Naive thymus-derived CD8-positive, alpha-beta T cell (primary cell): ENCODE measurements at regions not wholly inside any gene's neighbourhood (a gene's known extent, or its start where the extent isn't known, plus 50 kb on each side); places are given as distances from the start of the nearest gene placed in this dataset.
"Not testable (repeated sequence)": the region's sequence is repeated elsewhere in the genome, so short reads cannot be mapped to it uniquely, and the experiment has no call there.

Experiments used
- ATAC-seq, 2 donors: fragments of 150-1000 bp; cut with Tn5 transposase in 1 of 2; sonication (Bioruptor Pico), chemical (Tn5 transposase) in 1 of 2; 1 replicate in 1 of 2; 2 replicates in 1 of 2; pipeline ENCODE4 v1.10.0; 2021; ENCODE audit warnings: mild to moderate bottlenecking in 2 of 2, moderate library complexity in 2 of 2
- POLR2A ChIA-PET: fragments of 350-600 bp; sonication (Branson Sonifier 250); formaldehyde crosslinking; loops from one replicate; lab custom pipeline; 2021; ENCODE audit warnings: antibody characterized with exemption; lab: Charles Lee
- DNase-seq, 10 donors: peaks; one replicate each; pipeline versions ENCODE4 v3.0.0 to v3.0.0-alpha.2; 2020 to 2022
- H3K27ac Mint-ChIP-seq, 10 donors: one replicate each; pipeline ENCODE4 v1.8.0; 2020 to 2022; ENCODE audit warnings: mild to moderate bottlenecking in 10 of 10, mixed read lengths in 10 of 10, moderate library complexity in 4 of 10, inconsistent platforms in 1 of 10
- H3K27me3 Mint-ChIP-seq, 5 donors: one replicate each; pipeline ENCODE4 v1.8.0; 2021 to 2022; ENCODE audit warnings: mixed read lengths in 5 of 5
- H3K36me3 Mint-ChIP-seq, 3 donors: one replicate each; pipeline ENCODE4 v1.8.0; 2020 to 2022; ENCODE audit warnings: mixed read lengths in 3 of 3, mild to moderate bottlenecking in 2 of 3, inconsistent platforms in 1 of 3
- H3K4me1 Mint-ChIP-seq, 4 donors: one replicate each; pipeline ENCODE4 v1.8.0; 2021 to 2022; ENCODE audit warnings: mixed read lengths in 4 of 4
- H3K4me3 Mint-ChIP-seq, 10 donors: one replicate each; pipeline ENCODE4 v1.8.0; 2020 to 2022; ENCODE audit warnings: mild to moderate bottlenecking in 10 of 10, mixed read lengths in 10 of 10, moderate library complexity in 6 of 10, inconsistent platforms in 1 of 10
- H3K9me3 Mint-ChIP-seq, 9 donors: one replicate each; pipeline ENCODE4 v1.8.0; 2020 to 2022; ENCODE audit warnings: mixed read lengths in 9 of 9, mild to moderate bottlenecking in 3 of 9, inconsistent platforms in 1 of 9, moderate library complexity in 1 of 9

DNA sequence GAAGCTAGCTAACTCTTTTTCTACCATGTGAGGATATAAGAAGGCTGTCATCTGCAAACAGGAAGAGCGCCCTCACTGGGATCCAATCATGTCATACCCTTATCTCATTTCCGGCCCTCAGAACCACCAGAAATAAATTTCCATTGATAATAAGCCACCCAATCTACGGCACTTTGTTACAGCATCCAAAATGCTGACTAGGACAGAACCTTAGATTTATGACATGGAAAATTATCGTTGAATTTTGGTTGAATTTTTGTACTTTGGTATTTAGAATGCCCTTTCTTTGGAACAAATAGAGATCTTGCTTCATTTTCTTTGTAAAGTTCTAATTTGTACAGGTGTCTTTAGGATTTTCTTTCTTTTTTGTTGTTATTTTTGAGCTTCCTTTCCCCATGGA, 53.3 kb upstream of the CYLC2 start:
- DNase-seq (no peak), ATAC-seq (no peak)
- H3K9me3 Mint-ChIP-seq, result peaks cover 0 to 22% (median 8%) of the 10 kb centered on the region in 9 donors
- H3K4me1 Mint-ChIP-seq, result no peaks in the 10 kb centered on the region
- no peak overlapping the region for H3K27ac Mint-ChIP-seq
- no peaks in the 10 kb centered on the region for H3K36me3 Mint-ChIP-seq
- H3K4me3 Mint-ChIP-seq, result no peak overlapping the region
- H3K27me3 Mint-ChIP-seq, result no peaks in the 10 kb centered on the region
- POLR2A ChIA-PET, result no interaction called here

DNA sequence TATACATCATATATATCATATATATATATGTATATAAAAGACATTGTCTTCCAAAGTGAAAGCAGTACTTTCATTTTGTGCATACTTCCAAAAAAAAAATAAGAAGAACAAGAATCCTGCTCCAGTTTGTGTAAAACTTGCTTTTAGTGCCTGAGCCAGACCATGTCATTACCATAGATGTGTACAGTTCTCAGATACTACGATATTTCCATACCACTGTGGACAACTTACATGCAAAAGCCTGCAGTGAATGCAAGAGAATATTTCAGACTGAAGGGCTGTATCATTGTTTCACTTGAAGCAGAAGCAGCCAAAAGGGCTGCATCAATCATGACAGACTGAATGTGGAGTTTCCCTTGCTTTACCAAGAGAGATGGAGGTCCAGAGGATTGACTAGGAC, 72.6 kb upstream of the CYLC2 start:
- Mint-ChIP-seq H3K27ac (no peak overlapping the region), H3K36me3 (no peaks in the 10 kb centered on the region), H3K9me3 (peaks cover 0 to 10% (median 3%) of the 10 kb centered on the region in 9 donors), H3K4me1 (no peaks in the 10 kb centered on the region), H3K4me3 (no peak overlapping the region), H3K27me3 (no peaks in the 10 kb centered on the region)
- POLR2A ChIA-PET, result no interaction called here
- DNase-seq (no peak), ATAC-seq (no peak)

DNA sequence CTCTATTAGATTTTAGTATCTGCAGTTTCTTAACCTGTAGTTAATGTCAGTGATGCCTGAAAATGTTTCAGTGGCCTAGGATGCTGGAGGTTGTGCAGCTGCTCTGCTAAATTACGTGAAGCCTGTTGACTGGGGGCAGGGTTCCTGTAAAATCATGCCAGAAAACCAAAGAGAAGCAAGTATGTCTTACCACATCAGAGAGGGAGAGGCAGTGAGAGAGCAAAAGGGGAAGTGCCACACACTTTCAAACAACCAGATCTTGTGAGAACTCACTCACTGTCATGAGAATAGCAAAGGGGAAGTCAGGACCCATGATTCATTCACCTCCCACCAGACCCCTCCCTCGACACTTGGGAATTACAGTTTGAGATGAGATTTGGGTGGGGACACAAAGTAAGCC, 83.9 kb upstream of the CYLC2 start:
- POLR2A ChIA-PET, result no interaction called here
- Mint-ChIP-seq H3K9me3 (peaks cover 0 to 20% (median 9%) of the 10 kb centered on the region in 9 donors), H3K4me1 (no peaks in the 10 kb centered on the region), H3K27ac (no peak overlapping the region), H3K36me3 (no peaks in the 10 kb centered on the region), H3K27me3 (no peaks in the 10 kb centered on the region), H3K4me3 (no peak overlapping the region)
- DNase-seq (no peak), ATAC-seq (no peak)

DNA sequence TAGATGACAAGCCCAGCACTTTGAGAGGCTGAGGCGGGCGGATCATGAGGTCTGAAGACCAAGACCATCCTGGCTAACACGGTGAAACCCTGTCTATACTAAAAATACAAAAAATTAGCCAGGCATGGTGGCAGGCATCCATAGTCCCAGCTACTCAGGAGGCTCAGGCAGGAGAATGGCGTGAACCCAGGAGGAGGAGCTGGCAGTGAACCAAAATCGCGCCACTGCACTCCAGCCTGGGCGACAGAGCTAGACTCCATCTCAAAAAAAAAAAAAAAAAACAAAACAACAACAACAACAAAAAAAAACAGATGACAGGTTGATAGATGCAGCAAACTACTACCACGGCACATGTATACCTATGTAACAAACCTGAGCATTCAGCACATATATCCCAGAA, 89.3 kb upstream of the CYLC2 start:
- ATAC-seq, POLR2A ChIA-PET, H3K27ac Mint-ChIP-seq, H3K36me3 Mint-ChIP-seq, H3K27me3 Mint-ChIP-seq, DNase-seq, H3K4me1 Mint-ChIP-seq, H3K4me3 Mint-ChIP-seq: not testable (repeated sequence)
- peaks cover 8 to 50% (median 19%) of the 10 kb centered on the region in 9 donors for H3K9me3 Mint-ChIP-seq

DNA sequence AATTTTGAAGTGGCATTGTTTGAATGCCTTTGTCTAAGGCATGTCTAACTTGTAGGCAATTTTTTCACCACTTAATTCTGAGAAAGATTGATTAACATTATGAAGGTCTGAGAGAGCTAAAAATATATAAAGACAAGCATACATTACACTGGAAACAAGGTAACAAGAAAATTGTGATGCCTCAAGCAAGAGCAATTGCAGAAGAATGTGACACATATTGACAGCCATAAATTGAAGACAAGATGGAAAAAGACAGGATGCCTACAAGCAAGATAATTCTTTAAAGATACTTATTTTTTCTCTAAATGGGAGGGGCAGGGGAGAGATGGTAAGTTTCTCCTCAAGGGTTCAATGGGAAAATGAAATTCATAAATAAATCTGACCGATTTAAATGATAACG, 103.1 kb upstream of the CYLC2 start:
- POLR2A ChIA-PET, result no interaction called here
- H3K27ac Mint-ChIP-seq, result no peak overlapping the region
- H3K36me3 Mint-ChIP-seq, result no peaks in the 10 kb centered on the region
- no peak for ATAC-seq
- no peak for DNase-seq
- H3K4me1 Mint-ChIP-seq, result peaks cover 0 to 1% (median 0%) of the 10 kb centered on the region in 4 donors
- H3K4me3 Mint-ChIP-seq, result no peak overlapping the region
- peaks cover 0 to 16% (median 8%) of the 10 kb centered on the region in 9 donors for H3K9me3 Mint-ChIP-seq
- H3K27me3 Mint-ChIP-seq, result no peaks in the 10 kb centered on the region

DNA sequence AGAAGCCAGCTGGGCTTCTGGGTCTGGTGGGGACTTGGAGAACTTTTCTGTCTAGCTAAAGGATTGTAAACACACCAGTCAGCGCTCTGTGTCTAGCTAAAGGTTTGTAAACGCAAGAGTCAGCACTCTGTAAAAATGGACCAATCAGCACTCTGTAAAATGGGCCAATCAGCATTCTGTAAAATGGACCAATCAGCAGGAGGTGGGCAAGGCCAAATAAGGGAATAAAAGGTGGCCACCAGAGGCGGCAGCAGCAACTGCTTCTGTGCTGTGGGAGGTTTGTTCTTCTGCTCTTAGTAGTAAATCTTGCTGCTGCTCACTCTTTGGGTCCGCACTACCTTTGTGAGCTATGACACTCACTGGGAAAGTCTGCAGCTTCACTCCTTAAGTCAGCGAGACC, 106.4 kb upstream of the CYLC2 start:
- ATAC-seq, H3K27ac Mint-ChIP-seq, H3K4me3 Mint-ChIP-seq, H3K36me3 Mint-ChIP-seq, DNase-seq, POLR2A ChIA-PET, H3K4me1 Mint-ChIP-seq, H3K27me3 Mint-ChIP-seq: not testable (repeated sequence)
- peaks cover 0 to 16% (median 4%) of the 10 kb centered on the region in 9 donors for H3K9me3 Mint-ChIP-seq

DNA sequence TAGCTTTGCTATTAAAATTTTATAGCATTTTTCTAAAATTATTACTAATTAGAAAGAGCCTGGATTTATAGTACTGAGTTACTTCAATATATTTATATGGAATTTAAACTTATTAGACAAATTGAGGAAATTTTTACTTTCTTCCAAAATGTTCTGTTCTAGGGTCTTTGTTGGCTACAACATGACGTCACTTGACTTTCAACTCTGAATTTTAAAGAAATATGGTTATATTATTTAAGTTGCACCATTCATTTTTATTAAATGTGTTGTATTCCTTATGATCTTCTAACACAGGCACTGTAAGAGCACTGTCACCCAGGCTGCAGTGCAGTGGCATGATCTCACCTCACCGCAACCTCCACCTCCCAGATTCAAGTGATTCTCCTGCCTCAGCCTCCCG, 119.4 kb upstream of the CYLC2 start:
- H3K27ac Mint-ChIP-seq, result no peak overlapping the region
- ATAC-seq (no peak), DNase-seq (no peak)
- POLR2A ChIA-PET, result no interaction called here
- no peaks in the 10 kb centered on the region for H3K4me1 Mint-ChIP-seq
- peaks cover 0 to 19% (median 3%) of the 10 kb centered on the region in 9 donors for H3K9me3 Mint-ChIP-seq
- no peaks in the 10 kb centered on the region for H3K36me3 Mint-ChIP-seq
- no peaks in the 10 kb centered on the region for H3K27me3 Mint-ChIP-seq
- no peak overlapping the region for H3K4me3 Mint-ChIP-seq

DNA sequence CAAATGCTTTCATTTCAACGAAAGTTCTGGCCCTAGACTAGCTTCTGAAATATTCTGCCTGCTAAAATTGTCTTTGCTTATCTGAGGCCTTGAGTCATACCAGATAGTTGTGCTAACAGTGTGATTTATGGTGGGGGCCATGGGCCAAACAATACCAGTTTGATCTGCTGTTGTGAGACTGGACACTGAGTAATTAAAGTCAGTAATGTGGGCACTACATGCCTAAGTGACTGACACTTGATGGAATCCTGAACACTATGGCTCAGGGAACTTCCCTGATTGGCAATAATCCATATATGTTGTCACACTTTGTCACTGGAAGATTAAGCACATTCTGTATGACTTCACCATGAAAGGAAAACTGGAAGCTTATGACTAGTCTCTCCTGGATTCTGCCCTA, 127.6 kb upstream of the CYLC2 start:
- Mint-ChIP-seq H3K9me3 (peaks cover 0 to 14% (median 0%) of the 10 kb centered on the region in 9 donors), H3K27me3 (no peaks in the 10 kb centered on the region), H3K4me1 (no peaks in the 10 kb centered on the region), H3K4me3 (no peak overlapping the region), H3K27ac (no peak overlapping the region), H3K36me3 (no peaks in the 10 kb centered on the region)
- DNase-seq (no peak), ATAC-seq (no peak)
- POLR2A ChIA-PET, result no interaction called here

DNA sequence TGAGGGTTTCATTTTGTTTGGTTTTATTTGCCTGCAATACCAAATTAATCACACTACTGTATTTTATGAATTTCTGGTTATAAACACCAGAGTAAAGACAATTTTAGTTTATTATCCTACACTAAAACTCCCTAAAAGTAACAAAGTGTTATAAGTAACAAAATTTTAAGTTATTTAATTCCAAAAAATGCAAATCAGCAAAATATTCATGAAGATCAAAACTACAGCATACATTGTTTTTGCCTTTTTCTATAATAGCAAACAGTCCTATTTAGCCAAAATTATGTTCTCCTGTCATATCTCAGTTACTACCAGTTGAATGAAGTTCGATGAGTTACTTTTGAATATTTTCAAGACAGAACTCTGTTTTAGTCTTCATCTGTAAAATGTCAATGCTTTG, 132.7 kb upstream of the CYLC2 start:
- Mint-ChIP-seq H3K36me3 (no peaks in the 10 kb centered on the region), H3K27ac (no peak overlapping the region), H3K9me3 (peaks cover 0 to 18% (median 2%) of the 10 kb centered on the region in 9 donors), H3K4me1 (no peaks in the 10 kb centered on the region), H3K27me3 (no peaks in the 10 kb centered on the region), H3K4me3 (no peak overlapping the region)
- POLR2A ChIA-PET, result no interaction called here
- ATAC-seq (no peak), DNase-seq (no peak)

DNA sequence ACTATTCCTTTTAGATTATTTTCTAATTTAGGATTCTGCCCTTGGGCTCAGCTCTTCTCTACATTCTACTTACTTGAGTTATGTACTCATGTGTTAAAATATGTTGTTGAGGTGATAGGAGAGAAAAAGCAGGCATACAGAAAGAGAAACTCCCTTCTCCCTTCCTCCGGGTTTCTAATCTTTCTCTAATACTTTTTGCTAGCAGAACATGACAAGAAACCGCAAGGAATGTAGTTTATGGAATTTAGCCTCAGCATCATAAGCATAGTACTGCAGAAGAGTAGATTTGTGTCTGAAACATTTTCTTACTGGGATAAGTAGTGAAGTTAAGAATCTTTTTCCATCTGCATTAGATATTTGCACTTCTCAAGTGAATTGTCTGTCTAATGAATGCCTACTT, 139.5 kb upstream of the CYLC2 start:
- no peaks in the 10 kb centered on the region for H3K27me3 Mint-ChIP-seq
- ATAC-seq (no peak), DNase-seq (no peak)
- no peak overlapping the region for H3K4me3 Mint-ChIP-seq
- no peaks in the 10 kb centered on the region for H3K36me3 Mint-ChIP-seq
- POLR2A ChIA-PET, result no interaction called here
- peaks cover 0 to 13% (median 5%) of the 10 kb centered on the region in 9 donors for H3K9me3 Mint-ChIP-seq
- no peak overlapping the region for H3K27ac Mint-ChIP-seq
- no peaks in the 10 kb centered on the region for H3K4me1 Mint-ChIP-seq

DNA sequence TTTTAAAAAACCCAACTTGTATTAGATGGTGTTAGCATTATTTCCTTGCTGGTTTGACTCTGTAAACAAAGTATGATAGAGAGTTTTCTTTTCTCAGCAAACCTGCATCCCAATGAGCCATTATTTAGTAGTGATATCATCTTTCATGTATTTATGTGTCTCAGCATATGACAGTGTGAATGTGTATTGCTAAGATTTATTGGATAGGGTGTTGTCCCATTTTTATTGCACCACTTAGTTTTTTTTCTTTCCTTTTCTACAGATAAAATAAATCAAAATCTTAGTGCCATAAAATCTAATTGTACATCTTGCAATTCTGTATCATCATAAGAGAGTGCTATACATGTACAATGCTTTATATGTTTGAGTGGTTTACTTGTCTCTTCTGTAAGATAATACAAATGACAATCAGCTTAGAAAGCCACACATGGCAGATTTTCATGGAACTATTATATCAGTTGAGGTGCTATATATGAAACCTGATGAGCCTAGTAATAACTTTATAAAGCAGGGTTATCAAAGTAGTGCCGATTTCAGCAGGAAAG, 149.2 kb upstream of the CYLC2 start:
- Mint-ChIP-seq H3K36me3 (no peaks in the 10 kb centered on the region), H3K4me3 (no peak overlapping the region), H3K9me3 (peaks cover 0 to 27% (median 7%) of the 10 kb centered on the region in 9 donors), H3K27ac (no peak overlapping the region), H3K27me3 (no peaks in the 10 kb centered on the region), H3K4me1 (no peaks in the 10 kb centered on the region)
- no peak for DNase-seq
- POLR2A ChIA-PET, result no interaction called here
- no peak for ATAC-seq

DNA sequence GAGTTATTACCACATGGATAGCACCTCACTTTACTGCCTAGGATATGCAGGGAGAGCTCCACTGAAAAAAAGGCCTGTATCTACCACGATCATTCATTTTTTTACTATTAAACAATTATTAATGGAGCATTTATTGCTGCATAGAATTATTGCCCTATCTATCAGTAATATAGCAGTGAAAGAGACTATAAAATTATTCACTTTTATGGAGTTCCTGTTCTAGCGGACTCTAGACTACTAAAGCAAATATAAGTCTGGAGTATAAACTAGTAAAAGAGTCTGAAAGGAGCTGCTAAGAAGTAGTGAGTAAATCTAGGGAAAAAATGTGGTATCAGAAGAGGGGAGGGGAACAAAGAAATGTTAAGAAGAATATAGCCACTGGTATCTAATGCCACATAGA, 150.4 kb upstream of the CYLC2 start:
- Mint-ChIP-seq H3K36me3 (no peaks in the 10 kb centered on the region), H3K4me1 (no peaks in the 10 kb centered on the region), H3K27ac (no peak overlapping the region), H3K9me3 (peaks cover 0 to 22% (median 6%) of the 10 kb centered on the region in 9 donors), H3K4me3 (no peak overlapping the region), H3K27me3 (no peaks in the 10 kb centered on the region)
- no peak for DNase-seq
- POLR2A ChIA-PET, result no interaction called here
- no peak for ATAC-seq

DNA sequence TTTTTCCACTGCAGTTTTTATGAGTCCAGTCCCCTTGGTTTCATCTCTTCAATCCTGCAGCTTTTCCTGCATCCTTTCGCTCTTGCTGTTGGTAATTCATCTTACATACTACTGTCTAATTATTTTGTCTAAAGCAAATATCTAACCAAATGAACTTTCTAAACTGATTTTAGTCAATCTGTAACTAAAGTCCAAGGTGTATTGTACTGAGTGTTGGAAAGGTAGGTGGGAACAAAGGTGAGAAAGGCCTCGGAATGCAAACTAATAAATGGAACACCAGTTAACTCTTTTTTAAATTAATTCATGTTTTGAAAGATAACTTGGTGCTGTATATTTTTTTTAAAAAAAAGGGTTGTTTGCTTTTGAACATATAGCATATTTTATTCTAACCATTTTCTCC, 152.7 kb upstream of the CYLC2 start:
- Mint-ChIP-seq H3K27ac (no peak overlapping the region), H3K36me3 (no peaks in the 10 kb centered on the region)
- no peak for ATAC-seq

DNA sequence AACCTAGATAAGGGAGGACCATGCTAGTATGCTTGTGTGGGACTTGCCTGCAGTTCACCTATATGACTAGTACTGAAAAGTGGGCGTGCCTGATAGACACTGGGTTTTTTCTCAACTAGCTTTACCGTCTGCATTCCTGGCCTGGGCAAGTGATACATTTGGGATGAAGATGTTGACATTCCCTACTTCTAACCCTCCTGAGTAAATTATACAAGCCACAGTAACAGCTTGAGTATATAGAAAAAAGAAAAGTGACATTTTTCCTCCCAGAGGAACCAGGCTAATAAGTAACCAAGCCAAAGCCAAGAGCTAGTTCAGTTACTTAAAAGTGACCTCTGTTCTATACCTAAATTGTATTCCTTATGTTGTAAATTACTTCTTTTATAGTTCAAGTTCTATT, 153.8 kb upstream of the CYLC2 start:
- DNase-seq (no peak), ATAC-seq (no peak)
- H3K36me3 Mint-ChIP-seq, result no peaks in the 10 kb centered on the region
- no peak overlapping the region for H3K4me3 Mint-ChIP-seq
- H3K4me1 Mint-ChIP-seq, result no peaks in the 10 kb centered on the region
- POLR2A ChIA-PET, result no interaction called here
- H3K9me3 Mint-ChIP-seq, result peaks cover 0 to 9% (median 0%) of the 10 kb centered on the region in 9 donors
- no peak overlapping the region for H3K27ac Mint-ChIP-seq
- H3K27me3 Mint-ChIP-seq, result no peaks in the 10 kb centered on the region

More for the DNA sequence above, 152.7 kb upstream of the CYLC2 start:
- DNase-seq, result no peak
- Mint-ChIP-seq H3K4me1 (no peaks in the 10 kb centered on the region), H3K9me3 (peaks cover 0 to 16% (median 6%) of the 10 kb centered on the region in 9 donors), H3K4me3 (no peak overlapping the region), H3K27me3 (no peaks in the 10 kb centered on the region)
- POLR2A ChIA-PET, result no interaction called here
